Stimulated activated naive CD8-positive, alpha-beta T cell treated with anti-CD3 and anti-CD28 coated beads, Interleukin-15, Interleukin-2, amounts not matched to agents 100 U/mL and 50 U/mL, for 24 hours (primary cell): ENCODE measurements at regions not wholly inside any gene's neighbourhood (a gene's known extent, or its start where the extent isn't known, plus 50 kb on each side); places are given as distances from the start of the nearest gene placed in this dataset.

Experiments
- ATAC-seq: fragments of 150-1000 bp; cut with Tn5 transposase; one replicate; pipeline ENCODE4 v1.10.0; 2021
- DNase-seq: peaks from one replicate; pipeline ENCODE4 v3.0.0; 2021

DNA sequence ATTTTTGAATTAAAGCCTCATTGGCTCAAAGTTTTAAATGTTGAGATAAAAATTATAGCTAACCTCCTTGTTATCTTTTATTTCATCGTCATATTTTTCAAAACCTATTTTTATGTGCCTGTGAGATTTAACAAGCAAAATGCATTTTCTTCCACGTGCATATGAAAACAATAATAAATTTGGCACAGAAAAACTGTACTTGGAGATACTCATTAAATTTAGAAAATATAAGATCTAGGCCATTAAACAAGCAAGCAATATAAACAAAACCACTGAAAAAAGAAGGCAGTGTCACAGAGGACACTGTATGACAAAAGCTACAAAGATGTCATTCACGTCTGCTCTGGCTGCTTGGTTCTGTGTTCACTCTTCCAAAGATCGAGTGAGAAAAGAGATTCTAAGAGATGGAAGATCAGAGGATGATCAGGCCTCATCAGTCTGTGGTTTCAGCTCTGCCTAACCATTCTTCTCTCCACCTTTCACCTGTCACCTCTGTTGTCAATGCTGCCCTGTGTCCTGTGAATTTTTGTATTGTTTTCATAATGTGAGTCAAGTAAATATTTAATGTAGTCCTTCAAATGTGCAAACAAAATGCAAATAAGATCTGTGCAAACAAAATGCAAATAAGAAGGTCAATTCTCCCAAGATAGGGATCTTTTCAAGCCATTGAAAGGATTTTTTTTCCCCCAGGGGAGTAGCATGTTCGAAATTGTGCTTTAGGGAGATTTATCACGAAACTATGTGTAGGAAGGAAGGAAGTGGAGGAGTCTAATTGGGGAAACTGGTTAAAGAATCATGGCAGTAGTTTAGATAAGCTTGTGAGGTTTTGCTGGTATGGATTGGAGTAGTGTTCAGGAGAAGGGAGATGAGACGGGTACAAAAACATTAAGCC, 138.7 kb upstream of the RBMS1 start:
- no peak for DNase-seq
- no peak for ATAC-seq

DNA sequence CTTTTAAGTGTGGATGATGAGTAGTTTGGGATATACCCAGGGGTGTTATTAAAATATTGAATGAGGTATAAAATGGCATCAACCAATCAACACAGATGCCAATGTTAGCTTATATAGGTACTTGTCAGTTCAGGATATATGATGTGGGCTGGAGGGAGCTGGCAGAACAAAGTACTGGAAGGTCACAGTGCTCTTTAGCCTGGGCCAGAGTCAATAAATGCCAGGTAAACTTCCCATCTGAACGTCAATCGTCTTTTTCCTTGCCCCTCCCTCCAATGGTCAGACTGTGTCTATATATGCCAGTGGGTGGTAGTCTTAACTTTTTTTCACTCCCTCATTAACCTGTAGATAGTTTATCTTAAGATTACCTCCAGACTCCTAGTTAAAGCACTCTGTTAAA, 140.8 kb upstream of the RBMS1 start:
- DNase-seq (no peak), ATAC-seq (no peak)

DNA sequence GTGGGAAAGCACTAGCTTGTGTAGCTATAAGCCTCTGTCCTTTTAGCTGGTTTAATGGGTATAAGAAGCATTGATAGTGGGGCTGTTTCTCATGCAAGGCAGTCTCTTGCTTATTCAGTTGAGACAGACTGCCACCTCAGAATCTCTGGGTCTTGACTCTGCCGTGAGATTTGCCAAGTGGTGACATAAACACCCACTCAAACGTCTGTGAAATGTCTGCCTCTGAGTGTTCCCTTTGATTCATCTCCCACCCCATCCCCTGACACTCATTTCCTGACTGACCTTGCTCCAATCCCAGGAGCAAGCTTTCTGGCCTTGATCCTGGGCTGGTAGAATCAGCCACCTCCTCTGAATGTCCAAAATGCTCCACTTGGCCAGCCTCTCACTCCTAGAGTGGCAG, 141.9 kb upstream of the RBMS1 start:
- ATAC-seq: no peak
- no peak for DNase-seq

DNA sequence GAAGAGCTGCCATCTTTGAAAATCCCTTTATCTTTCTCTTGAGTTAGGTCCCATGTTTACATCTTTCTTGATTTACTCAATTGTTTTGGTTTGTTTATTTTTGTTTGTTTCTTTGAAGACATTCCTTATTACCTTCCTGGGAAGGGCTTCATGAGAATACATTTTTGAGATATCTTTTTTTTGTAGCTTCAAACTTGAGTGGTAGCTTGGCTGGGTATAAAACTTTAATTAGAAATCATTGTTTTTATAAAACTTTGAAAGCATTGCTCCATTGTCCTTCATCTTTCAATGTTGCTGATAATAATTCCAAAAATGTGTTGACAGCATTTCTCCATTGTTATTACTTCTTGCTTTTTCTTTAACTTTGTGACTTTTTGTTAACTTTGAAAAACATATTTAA, 145.9 kb upstream of the RBMS1 start:
- no peak for ATAC-seq
- DNase-seq: no peak

DNA sequence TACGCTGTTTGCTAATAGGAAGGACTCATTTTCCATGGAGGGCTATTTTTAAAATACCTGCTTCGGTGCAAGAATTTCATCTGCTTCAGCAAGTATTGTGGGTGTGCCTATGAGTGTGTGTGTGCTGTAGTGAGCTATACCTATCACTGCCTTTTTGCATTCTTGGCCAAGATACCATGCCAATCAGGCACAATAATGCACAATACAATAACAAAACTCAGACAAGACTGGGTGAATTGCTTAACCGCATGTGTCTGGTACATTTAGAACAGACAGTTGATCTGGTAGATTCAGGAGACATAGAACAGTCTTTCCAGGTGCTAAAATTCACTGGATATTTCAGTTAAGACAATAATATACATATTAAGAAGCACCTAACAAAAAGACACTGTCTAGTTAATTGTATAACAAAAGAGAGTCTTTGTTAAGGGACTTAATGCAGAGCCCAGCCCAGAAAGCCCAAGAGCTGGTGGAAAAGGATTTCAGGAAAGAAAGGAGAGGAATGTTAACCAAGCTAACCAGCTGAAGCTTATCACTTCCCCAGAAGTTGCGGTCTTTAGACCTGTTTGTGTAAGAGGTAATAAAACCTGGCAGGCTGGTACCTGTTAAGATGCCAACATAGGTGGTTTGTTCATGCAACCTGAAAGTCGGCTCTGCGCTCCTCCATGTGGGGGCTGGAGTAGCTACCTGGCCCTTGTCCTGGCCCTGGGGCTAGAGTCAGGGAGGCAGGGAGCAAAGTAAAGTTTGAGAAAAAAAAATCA, 153.3 kb upstream of the RBMS1 start:
- ATAC-seq (no peak), DNase-seq (no peak)

DNA sequence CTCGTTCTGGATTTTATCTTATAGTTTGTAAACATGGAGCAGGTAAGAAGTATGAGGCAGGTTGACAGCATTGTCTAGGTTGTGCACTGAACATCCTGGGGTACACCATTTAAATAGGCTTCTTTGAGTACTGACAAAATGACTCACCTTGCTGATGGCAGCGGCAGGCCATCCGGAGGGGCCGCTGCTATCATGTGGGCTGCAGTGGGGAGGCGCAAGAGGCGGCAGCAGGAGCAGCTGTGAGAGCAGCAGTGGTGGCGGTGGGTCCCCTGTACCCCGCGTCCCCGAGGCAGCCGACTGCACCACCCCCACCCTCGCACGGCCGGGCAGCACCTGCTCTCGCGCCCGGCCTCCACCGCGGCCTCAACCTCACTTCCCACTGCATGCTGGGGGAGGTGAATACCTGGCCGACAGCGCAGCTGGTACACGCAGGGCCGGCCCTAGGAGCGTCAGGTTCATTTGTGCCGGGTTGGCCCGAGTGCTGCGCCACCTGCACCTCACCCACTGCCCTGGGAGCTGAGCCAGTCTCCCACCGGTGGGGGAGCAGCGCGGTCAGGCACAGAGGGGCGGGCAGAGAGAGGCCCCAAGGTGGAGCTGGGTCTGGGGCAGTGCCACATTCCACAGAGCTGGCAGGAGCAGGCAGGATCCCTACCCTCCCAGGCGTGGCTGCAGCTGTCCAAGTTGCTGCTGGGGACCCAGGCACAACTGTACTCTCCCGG, 154.5 kb upstream of the RBMS1 start:
- DNase-seq: no peak
- ATAC-seq: no peak

DNA sequence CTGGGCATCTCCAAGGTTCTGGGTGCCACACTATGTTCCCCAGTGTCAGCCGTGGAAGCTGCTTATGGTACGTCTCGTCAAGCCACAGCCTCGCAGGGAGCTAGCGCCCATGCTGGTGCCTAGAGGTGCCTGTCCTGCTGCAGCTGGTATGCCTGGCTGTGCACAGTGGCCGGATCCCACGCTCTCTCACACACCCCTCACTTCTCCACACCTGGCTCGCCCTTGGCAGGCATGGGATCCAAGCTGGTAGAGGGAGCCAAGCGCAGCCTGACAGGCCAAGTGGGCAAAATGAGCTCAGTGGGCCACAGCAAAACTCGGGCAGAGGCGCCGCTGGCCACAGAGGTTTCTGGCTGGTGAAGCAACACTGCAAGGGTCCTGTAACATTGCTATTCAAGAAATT, 156.1 kb upstream of the RBMS1 start:
- no peak for ATAC-seq
- no peak for DNase-seq

DNA sequence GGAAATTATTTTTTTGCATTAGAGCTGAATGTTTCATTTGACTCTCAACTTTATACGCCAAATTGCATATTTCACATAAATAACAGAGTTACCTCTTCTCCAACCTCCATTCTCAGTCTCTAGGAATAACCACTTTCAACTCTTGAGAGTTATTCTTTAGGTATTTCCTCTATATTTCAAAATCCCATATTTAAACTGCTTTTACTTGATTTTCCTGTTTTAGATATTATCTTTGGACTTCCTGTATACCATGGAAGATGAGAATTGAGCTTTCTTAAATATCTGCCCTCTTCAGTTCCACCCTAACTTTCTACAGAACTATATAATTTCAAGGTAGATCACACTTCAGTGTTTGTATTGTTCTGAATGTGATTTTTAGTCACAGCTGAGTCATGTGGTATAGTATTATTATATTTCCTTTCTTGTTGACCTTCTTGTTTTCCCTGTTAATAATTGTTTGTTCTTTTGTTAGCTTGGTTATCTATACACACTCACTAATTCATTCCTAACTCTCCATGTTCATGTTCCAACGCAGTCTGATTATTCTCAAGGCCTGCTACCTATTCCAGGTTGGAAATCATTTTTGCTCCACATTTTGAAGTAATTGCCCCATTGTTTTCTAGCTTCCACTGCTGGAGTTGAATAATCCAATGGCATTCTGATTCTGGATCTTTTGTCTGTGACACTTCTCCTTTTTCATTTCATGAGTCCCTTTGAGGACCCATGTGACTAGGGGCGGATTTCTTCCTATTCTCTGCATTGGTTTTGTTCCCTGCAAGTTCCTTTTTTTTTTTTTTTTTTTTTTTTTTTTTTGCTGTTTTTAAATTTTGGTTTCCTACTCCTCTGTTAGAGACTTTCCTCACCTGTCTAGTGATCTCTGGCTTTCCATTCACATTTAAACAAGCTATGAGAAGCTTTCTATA, 156.8 kb upstream of the RBMS1 start:
- no peak for DNase-seq
- ATAC-seq: no peak

DNA sequence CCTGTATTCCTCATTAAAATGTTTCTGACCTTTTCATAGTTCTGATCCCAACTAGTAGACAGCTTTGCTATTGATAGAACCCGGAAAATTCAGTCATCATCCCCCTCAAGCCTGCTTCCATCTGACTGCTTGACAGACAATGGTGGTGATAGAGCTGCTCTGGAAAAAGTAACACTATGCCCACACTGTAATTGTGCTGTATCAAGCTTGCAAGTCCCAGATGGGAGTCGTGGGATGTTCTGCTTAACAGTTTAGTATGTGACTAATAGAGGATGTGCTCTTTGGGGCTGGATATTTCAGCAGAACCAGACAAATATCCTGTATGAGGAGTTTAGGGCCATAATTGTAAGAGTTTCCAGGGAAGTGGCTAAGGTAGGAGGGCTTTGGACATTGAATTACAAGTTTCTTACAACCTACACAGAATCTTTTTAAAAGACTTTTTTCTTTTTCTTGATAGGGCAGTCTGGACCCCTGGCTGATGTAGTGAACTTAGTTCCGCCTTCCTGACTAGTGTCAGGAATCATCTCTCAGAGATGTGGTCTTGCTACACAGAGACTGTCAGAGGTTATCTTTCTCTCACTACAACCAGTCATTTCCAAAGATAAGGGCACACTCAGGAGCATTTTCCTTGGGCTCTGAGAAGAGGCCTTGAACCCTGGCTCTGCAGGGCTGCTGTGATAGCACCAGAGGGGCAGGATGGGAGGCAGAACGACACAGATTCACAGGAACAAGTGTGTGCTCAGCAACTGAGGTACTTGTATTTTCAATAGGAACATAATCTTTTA, 158.0 kb upstream of the RBMS1 start:
- ATAC-seq (peak; percentile 26), DNase-seq (no peak)

DNA sequence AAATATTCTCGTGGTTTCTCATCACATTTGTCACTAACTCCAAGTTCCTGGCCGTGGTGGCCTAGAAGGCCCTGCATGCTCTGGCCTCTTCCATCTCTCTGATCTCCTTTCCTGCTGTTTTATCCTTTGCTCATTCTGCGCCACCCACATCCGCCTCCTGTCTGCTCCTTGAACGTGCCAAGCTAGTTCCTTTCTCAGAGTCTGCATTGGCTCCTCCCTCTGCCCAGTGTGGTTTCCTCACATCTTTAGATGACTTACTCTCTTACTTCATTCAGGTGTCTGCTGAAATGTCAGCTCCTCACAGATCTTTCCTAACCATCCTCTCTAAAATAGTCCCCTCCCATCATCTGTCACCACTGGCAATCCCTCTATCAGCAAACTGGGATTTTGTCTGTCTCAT, 158.6 kb upstream of the RBMS1 start:
- peak; percentile 69 for DNase-seq
- ATAC-seq: peak; percentile 95

DNA sequence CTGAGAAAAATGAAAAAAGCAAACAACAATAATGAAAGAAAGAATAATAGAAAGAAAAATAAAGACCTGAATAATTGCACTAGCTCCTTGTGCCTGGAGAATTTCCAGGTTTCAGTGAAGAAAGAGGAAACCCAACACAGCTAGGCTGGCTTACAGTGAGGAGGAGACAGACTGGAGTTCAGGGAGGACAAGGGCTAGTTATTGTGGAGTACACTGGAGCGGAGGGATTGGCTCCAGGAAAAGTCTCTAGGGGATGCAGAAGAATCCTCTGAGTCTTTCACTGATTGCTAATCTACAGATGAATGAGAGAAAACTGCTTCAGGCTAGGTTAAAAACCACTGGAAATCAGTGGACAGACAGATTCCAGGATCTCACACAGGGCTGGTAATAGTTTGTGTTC, 163.6 kb upstream of the RBMS1 start:
- no peak for ATAC-seq
- DNase-seq: no peak

DNA sequence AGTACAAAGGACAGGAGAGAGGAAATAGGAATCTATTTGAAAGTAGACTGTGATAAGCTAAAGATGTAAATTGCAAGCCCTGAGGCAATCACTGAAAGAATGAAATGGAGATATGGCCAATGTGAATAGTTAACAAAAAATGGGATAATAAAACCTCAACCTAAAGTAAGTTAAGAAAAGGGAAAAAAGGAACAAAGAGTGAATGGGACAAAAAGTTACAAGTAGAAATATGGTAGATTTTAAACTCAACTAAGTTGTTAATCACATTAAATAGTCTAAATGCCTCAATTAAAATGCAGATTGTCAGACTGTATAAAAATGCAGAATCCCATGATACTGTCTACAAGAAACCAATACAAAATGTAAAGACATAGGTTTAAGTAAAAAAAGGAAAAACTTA, 165.2 kb upstream of the RBMS1 start:
- DNase-seq: no peak
- no peak for ATAC-seq

DNA sequence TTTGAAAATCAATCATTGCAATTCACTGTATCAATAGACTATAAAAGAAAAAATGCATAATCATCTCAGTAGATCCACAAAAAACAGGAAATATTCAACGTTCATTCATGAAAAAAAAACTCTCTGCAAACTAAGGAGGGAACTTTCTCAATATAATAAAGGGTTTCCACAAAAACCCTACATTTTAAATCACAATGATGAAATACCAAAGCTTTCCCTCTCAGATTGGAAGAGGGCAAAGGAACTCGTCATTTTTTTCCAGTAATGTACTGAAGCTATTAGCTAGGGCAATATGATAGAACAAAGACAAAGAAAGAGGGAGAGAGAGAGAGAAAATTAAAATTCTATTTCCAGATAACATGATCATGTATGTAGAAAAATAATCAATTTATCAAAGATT, 167.1 kb upstream of the RBMS1 start:
- DNase-seq: no peak
- no peak for ATAC-seq

DNA sequence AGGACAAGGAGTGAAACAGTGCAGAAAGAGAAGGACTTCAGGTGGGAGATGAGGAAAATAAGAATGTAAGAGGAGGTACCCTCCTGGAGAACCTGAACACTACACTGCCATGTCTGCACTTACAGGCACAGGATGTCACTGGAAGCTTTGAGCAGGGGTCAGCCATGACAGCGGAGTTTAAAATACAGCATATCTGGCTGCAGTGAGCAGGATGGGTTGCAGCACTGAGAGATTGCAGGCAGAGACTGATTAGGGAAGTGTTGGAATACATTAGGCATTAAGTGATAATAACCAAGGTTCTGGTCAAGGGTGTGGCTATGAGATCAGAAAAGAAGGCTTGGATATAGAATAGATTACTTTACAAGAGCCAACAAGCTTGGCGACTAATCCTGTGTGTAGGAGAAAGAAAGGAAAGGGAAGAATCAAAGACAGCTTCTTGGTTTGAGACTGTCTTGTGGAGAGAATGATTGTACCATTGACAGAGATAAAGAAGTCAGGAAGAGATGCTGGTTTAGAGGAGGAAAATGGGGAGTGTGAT, 171.1 kb upstream of the RBMS1 start:
- DNase-seq (no peak), ATAC-seq (no peak)

DNA sequence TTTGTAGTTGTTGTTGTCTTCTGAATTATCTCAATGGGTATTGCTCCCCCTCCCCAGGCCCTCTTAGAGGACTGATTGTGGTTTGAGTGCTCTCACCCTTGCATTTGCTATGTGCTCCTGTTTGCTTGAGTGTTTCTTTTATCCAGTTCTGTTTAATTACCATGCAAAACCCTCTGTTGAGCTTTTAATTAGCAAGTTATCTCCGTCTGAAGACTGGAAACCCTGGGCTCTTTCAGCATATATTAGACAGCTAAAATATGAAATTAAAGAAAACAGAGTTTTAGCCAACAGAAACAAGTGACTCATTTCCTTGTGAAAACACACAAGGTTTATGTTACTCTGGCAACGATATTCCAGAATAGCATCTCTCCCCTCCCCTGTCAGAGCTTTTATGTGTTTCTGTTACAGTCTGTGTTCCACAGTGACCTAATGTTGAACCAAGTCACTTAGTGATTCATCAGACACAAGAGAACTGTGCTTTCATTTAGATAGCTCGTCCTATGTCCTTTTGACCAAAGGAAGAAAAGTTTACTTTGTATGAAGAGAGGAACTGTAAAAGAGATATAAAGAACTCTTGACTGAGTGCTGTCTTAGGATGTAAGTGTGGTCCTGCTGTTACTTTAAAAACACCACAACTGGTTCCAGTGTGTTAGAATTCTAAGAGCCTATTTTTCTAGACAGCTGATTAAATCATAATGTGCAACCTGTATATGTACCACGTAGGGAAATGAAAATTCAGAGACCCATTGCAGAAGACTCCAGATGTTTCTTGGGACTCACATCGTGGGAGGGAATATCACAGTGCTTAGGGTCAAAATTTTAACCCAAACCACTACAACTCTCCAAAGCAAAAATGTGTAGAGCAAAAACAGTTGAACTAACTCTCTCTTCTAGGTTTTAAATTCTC, 172.8 kb upstream of the RBMS1 start:
- DNase-seq: no peak
- ATAC-seq: peak; percentile 98

DNA sequence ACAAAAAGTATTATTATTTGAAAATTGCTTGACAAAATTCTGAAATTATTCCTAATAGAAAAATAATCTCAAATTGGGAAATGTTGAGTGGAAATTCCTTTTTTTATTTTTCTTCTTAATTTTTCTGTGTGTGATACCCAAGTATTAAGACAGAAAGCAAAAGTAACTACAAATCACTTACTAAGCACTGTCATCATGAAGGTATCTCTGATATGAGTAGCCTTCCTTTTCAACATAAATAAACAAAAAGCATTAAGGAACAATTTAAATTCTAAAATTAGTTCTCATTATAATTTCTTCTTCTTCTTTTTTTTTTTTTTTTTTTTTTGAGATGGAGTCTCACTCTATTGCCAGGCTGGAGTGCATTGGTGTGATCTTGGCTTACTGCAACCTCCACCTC, 174.2 kb upstream of the RBMS1 start:
- no peak for DNase-seq
- ATAC-seq: no peak

DNA sequence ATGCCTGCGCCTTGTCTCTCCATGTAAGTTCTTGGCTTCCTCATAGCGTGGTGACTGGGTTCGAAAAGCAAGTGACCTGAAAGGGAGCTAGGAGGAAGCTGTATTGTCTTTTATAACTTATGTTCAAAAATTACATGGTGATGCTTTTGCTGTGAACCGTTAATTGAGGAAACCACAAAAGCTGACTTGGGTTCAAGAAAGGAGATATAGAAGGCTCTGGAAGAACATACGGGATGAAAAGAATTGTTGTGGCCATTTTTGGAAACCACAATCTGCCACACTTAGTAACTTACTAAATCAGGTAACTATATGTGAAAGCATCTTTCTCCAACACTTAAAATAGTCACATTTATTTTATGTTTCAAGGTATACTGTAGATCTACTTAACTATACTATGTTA, 177.0 kb upstream of the RBMS1 start:
- ATAC-seq (no peak), DNase-seq (no peak)

DNA sequence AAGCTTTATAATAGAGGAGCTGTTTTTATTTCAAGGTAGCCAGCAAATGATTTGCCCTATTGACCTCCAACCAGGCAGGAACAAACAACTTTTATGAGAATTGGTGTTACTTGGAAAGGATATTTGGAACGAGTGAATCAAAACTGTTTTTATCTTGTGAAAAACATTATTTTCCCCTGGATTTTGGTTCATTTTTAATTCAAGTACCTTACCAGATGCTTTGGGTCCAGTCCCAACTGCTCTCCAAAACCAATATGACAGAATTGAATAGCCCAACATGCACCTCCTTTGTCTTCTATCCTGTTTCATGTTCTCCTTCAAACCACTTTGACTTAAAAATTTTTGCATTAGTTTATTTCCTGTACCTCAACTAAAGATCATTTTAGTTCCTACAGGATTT, 178.6 kb upstream of the RBMS1 start:
- no peak for DNase-seq
- no peak for ATAC-seq

DNA sequence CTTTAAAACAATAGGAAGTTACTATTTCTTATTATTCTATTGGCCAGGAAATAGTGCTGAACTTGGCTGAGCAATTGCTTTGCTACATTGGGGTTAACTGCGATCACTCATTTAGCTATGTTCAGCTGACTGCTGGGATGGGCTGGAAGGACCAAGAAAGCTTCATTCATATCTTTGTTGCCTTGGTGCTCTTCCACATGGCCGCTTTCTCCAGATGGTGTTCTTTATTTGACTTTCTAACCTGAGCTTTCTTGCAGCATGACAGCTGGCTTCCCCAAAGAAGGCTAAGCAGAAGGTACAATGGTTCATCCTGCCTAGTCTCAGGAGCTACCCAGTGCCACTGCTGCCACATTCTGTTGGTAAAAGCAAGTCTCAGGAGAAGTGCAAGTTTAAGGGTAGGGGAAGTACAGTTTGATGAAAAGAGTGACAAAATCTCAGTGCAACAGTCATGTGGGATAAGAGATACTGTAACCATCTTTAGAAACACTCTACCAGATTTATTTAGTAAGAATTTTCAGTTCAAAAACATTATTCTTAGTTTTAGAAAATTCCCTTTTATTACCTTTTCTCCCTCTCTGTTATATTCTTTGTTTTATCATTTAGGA, 180.6 kb upstream of the RBMS1 start:
- no peak for DNase-seq
- no peak for ATAC-seq
